ENCODE measurements at regions not wholly inside any gene's neighbourhood (a gene's known extent, or its start where the extent isn't known, plus 50 kb on each side); places are given as distances from the start of the nearest gene placed in this dataset.

DNA sequence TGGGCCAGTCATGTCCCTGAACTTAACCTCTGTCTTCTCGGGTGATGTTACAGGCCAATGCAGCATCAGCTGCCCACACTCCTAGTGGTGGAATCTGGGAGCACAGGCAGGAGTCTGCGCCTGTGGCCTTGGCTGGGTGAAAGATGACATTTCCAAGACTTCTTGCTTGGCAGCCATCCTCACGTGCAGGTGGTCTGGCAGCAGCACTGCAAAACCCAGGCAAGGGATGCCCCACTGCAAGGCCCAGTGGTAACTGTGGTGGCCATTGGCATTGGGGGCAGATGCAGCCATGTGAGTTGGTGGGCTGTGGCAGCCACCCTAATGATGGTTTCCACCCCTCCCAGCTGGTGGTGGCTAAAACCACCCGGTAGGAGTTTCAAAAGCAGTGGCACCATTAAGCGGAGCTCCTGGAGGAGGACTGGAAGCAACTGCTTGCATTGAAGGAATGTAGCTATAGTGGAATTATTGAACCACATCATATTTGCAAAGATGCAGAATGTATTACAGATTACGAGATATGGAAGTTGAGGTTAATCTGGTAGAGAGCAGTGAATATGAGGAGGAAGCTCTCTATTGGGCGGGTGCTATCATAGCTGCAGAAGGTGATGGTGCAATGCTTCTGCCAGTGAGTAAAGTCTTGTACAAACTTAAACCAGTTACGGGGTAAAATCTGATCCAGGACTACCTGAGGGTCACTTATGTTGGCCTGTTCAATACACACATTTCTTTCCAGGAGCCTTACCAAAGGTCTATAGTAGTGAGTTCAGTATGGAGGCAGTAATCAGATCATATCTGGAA is 120.7 kb upstream of the TOP3B start:
- Histone ChIP-seq H3K4me3 (no peak overlapping the region), H3K27ac (no peak overlapping the region), H3K27me3 (no peaks in the 10 kb centered on the region), H3K36me3 (no peaks in the 10 kb centered on the region), H3K9me3 (no peaks in the 10 kb centered on the region), H3K4me1 (no peaks in the 10 kb centered on the region)
- no peak for DNase-seq
- intact Hi-C loops (cut with DNase I), result no loop called here
- peak; percentile 39 for ATAC-seq
- TF ChIP-seq, protein P1, sequence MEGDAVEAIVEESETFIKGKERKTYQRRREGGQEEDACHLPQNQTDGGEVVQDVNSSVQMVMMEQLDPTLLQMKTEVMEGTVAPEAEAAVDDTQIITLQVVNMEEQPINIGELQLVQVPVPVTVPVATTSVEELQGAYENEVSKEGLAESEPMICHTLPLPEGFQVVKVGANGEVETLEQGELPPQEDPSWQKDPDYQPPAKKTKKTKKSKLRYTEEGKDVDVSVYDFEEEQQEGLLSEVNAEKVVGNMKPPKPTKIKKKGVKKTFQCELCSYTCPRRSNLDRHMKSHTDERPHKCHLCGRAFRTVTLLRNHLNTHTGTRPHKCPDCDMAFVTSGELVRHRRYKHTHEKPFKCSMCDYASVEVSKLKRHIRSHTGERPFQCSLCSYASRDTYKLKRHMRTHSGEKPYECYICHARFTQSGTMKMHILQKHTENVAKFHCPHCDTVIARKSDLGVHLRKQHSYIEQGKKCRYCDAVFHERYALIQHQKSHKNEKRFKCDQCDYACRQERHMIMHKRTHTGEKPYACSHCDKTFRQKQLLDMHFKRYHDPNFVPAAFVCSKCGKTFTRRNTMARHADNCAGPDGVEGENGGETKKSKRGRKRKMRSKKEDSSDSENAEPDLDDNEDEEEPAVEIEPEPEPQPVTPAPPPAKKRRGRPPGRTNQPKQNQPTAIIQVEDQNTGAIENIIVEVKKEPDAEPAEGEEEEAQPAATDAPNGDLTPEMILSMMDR (IDR thresholded peaks at IDR 0.05), result peak; percentile 30

DNA sequence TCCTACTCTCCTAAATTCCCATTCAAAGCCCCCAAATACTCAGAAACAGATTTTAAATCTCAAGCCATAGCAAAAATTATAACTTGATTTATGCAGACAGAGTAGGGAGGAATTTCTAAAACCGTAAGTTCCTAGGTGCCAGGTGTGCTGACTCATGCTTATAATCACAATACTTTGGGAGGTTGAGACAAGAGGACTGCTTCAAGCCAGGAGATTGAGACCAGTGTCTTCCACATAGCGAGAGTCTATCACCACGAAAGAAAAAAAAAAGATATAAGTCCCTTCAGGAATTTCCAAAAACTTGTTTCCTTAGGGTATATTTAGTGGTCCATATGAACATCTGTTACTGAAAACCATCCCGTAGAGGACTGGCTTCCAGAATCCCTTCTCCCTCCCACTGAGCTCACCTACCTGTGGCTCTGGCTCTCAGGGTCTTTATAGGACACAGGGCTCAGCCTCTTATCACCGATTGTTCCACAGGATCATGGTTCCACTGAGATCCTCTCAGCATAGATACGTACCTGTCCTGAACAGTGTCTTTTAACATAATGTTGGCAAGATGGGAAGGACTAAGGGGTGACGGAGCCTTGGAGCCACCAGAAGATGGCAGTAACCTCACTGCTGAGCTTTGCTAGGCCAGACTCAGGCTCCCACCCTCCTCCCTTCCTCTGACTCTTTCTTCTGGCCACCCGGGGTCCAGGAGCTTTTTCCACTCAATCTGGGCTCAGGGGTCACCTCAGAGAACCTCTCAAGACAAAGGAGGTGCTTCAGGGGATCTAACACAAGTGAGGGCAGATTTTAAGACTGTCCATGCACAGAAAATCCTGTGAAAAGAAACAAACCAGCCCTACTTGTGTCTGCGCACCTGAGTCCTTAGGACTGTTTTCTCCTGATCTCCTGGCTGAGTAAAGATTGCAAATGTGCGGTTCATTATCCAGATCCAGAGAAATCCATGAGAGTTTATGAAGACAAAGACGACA is 117.5 kb upstream of the TOP3B start:
- Histone ChIP-seq H3K27ac (no peak overlapping the region), H3K36me3 (no peaks in the 10 kb centered on the region), H3K9me3 (no peaks in the 10 kb centered on the region), H3K4me3 (no peak overlapping the region), H3K4me1 (no peaks in the 10 kb centered on the region), H3K27me3 (peaks cover 5% of the 10 kb centered on the region)
- TF ChIP-seq, protein P1 (IDR thresholded peaks at IDR 0.05), result no peak
- ATAC-seq, result no peak
- intact Hi-C loops (cut with DNase I), result no loop called here
- DNase-seq, result no peak

DNA sequence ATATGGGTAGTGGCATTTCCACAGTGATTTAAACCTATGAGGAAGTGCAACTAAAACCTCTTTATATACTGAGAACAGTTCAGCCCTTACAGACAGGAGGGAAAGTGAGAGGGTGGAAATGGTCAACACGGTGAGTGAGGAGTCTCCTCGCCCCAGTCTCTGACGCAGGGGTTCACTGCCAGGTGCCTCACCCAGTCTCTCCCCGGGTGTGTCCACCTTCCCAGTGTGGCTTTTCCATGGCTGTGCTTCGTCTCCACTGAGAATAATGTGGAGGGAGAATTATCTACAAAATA is 116.6 kb upstream of the TOP3B start:
- H3K27me3 ChIP-seq, result peaks cover 15% of the 10 kb centered on the region
- no peaks in the 10 kb centered on the region for H3K4me1 ChIP-seq
- no peaks in the 10 kb centered on the region for H3K36me3 ChIP-seq
- H3K9me3 ChIP-seq, result no peaks in the 10 kb centered on the region
- DNase-seq (no peak), ATAC-seq (peak; percentile 31)
- H3K4me3 ChIP-seq, result no peak overlapping the region
- TF ChIP-seq, protein P1 (IDR thresholded peaks at IDR 0.05), result no peak
- H3K27ac ChIP-seq, result no peak overlapping the region
- intact Hi-C loops (cut with DNase I), result no loop called here

DNA sequence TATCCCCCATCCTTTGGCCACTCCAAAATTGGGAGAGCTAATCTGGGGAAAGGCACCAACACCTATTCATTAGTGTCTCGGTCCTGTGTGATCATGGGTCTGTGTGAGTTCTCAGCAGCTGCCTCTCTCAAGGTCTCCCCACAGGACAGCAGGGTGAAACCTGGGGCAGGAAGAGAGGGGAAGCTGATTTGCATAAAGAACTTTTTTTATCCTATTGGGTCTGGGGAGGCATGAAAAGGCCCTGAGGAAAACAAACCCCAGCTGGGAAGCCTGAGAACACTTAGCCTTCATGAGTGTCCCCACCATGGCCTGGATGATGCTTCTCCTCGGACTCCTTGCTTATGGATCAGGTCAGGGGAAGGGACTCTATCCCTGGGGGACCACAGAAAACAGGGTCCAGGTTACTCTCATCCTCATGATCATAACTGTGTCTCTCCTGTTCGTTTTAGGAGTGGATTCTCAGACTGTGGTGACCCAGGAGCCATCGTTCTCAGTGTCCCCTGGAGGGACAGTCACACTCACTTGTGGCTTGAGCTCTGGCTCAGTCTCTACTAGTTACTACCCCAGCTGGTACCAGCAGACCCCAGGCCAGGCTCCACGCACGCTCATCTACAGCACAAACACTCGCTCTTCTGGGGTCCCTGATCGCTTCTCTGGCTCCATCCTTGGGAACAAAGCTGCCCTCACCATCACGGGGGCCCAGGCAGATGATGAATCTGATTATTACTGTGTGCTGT is 116.0 kb upstream of the TOP3B start:
- ATAC-seq (no peak), DNase-seq (no peak)
- TF ChIP-seq, protein P1 (IDR thresholded peaks at IDR 0.05), result no peak
- intact Hi-C loops (cut with DNase I), result no loop called here
- no peaks in the 10 kb centered on the region for H3K36me3 ChIP-seq
- H3K27ac ChIP-seq, result no peak overlapping the region
- no peaks in the 10 kb centered on the region for H3K9me3 ChIP-seq
- H3K27me3 ChIP-seq, result peaks cover 20% of the 10 kb centered on the region
- H3K4me1 ChIP-seq, result no peaks in the 10 kb centered on the region
- no peak overlapping the region for H3K4me3 ChIP-seq

DNA sequence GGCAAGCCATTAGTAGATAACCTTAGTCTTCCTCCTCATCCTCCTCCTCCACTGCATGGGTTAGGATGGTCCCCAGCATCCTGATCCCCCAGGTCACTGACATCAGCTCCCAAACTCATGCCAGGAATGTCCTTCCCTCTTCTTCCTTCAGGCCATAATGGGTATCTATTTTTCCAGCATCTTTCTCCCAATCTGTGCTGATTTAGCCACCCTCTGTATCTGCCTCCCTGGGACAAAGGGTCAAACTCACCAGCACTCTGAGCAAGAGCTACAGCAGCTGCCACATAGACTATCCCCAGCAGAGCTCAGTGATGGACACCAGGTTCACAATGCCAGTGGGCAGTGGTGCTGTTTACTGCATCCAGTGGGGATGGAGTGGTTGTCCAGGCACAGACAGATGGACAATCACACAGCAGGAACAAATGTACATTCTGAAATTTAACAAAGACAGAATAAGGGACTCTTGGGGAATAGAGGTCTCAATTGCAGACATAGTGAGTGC is 115.2 kb upstream of the TOP3B start:
- ATAC-seq (no peak), DNase-seq (no peak)
- peaks cover 29% of the 10 kb centered on the region for H3K27me3 ChIP-seq
- H3K4me3 ChIP-seq, result no peak overlapping the region
- H3K27ac ChIP-seq, result no peak overlapping the region
- intact Hi-C loops (cut with DNase I), result no loop called here
- no peaks in the 10 kb centered on the region for H3K9me3 ChIP-seq
- TF ChIP-seq, protein P1 (IDR thresholded peaks at IDR 0.05), result no peak
- no peaks in the 10 kb centered on the region for H3K4me1 ChIP-seq
- no peaks in the 10 kb centered on the region for H3K36me3 ChIP-seq

All from upper lobe of right lung (tissue), 1 donor.